ENCODE measurements at regions not wholly inside any gene's neighbourhood (a gene's known extent, or its start where the extent isn't known, plus 50 kb on each side); places are given as distances from the start of the nearest gene placed in this dataset.

DNA sequence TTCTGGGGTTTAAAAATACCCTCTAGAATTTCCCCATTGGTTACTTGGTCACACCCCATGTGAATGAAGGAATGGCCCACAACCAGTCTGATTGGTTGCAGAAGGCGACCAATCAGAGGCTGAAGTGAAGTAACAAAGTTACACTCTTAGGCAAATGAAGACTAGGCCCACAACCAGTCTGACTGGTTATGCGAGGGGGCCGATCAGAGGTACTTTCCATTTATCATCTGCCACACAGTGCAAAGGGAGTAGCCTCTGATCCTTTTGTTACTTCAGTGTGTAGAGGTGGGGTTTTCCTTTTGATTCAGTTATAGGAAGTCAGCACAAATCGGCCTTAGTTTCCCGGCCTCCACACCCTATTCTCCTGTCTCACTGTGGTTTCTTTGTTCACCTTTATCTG lies 61.2 kb upstream of the SGK1 start:
- no peak for DNase-seq

DNA sequence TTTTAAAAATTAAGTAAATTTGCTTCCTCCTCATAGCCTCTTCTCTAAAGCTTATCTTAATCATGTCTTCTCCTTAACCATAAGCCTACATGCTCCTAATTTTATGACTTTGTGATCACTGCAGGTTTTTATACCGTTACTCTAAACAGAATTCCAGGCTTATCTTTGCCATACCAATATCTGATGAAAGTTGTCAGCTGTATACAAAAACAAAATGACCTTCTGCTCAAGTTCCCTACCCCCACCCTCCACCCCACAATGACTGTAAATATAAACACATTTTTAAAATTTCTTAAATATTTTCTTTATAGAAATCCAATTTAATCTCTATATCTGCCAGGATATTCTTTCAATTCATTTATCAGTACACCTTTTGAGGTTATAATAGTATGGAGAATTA lies 60.5 kb upstream of the SGK1 start:
- DNase-seq: no peak

DNA sequence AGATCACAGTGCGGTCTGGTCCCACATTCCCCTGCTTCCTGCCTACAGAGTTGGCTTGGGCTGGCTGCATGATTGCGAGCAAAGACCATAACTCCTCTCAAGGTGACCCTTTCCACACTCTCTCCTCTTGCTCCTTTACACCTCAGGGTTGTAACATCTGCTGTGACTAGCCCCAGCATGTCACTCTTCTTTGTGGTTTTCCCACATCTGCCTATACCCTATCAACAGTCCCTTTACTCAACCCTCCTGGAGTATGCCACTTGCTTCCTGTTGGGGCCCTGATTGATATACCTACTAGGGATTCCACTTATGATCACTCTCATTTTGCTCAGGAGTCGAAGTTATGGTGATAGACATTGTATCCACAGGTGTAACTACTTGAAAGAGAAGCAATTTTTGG lies 58.9 kb upstream of the SGK1 start:
- DNase-seq: no peak

DNA sequence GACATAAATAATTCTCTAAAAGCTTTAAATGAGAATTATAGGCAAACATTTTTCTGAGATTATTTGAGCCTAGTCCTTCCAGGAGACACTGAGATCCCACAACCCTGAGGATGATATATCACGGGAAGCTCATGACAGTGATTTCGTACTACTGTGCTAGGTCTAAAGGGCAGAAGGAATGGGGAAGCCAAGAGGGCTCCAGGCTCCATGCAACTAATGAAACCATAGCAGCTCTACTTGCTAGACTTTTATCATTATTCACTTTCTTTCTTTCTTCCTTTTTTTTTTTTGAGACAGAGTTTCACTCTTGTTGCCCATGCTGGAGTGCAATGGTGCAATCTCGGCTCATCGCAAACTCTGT lies 57.3 kb upstream of the SGK1 start:
- DNase-seq: no peak

DNA sequence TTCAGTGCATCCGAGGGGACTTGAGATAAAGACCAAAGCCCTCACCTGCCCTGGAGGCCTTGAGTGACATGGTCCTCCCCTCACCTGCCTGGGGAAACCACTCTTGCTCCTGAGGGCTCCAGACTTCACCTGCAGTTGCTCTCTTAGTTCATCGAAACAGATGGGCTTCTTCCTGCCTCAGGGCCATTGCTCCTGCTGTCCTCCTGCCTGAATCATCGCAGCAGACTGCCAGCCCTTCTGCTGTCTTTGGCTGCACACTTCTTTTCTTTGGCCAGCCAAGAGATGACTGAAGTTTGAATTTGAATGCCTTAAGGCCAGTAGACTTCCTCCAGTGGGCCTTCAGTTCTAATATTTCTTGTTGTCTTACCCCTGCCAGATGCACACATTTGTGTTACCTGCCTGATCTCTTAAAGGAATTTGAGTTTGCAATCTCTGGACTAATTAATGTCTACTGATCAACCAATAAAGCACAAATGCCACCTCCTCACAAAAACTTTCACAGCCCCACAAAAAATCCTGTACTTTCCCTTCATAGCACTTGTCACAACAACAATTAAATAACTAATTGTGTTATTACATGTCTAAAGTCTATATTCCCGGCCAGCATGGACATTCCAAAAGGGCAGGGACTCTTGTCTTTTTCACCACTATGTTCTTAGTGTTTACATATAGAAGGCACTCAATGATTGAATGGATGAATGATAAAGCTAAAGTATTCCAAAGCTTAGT lies 56.7 kb upstream of the SGK1 start:
- no peak for DNase-seq

DNA sequence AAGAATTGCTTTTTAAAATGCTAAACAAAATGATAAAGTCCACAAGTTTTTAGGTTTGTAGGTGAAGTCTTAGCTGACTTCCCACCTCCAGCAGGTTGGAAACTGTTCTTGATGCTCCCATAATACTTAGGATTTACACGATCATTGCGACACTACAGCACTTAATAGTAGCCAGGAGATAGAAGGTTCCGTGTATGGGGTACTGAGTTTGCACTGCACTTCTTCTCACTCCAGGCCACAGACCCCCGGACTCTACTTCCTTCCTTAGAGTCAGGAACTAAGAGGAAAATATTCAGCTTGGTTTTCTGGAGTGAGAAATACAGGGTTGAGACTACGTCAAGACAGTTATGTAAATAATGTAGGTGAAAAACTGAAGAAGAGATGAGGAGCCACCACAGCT lies 56.1 kb upstream of the SGK1 start:
- no peak for DNase-seq

DNA sequence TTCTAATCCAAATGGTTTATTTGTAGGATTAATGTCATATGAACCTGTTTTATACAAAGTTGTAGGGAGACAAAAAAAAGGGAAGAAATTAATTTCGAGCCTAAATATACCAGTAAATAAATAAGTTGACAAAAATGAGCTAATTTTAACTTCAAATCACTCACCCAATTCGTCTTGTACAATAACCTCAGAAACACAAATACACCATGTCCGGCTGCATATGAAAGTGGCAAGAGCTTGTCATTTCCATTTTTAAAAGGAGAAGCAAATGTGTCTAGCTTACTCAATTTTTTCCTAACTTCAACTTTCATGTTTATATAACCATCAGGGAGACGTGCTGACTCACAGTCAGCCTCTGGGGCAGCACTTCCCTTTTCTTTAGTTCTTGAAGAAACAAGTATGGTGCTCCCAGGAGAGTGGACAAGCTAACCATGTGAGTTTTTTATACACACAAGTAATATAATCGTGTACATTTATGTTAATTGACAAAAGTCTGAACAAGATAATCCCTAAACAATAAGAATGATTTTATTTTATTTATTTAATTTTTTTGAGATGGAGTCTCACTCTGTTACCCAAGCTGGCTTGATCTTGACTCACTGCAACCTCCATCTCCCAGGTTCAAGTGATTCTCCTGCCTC lies 55.5 kb upstream of the SGK1 start:
- no peak for DNase-seq

DNA sequence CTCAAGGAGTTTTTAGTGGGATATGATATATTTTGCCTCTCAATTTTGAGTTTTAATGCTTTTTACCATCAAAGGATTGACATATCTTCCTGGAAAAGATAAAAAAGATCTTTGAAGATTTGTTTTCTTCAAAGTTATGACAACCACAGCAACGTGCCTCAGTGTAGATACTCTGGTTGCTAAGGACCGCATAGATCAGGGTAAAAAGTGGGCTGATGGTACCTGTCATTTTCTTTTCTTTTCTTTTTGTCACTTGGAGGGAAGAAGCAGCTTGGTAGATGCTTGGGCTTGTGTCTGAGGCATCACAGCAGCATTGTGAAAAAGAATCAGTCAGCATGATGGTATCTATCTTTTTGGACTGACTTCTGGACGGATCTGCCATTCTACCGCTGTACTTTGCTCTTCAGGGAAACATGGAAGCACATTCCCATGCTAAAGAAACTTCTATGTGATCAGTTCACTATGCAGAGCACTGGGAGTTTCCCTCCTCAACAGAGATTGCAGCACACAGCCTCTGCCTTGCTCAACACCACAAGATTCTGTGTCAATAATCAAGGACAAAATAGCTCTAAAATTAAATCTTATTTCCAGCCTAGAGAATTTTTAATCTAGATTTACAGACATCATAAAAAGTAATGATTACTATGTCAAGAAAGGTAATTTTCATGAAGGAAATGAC lies 54.8 kb upstream of the SGK1 start:
- no peak for DNase-seq

DNA sequence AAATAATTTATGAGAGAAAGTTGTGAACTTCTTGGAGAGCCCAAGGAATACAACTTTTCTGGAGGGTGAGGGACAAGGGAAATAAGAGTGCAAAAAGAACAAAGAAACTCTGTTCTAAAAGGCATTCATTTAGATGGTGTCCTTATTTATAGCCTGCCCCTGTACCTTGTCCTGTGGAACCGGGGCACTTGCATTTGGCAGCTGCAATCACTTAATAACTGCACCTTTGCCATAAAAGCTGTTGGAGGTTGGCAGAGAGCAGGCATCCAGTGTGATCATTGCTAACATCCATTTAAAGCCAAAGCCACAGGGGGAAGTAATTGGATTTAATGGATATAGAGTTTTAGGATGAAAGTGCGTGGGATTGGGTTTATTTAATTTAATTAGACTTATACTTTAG lies 50.8 kb upstream of the SGK1 start:
- no peak for DNase-seq

Measured in SW 1271 (cell line).